Uterus (tissue), 3 donors: ENCODE measurements at regions not wholly inside any gene's neighbourhood (a gene's known extent, or its start where the extent isn't known, plus 50 kb on each side); places are given as distances from the start of the nearest gene placed in this dataset.

Source experiments
- DNase-seq, 2 donors: peaks; one replicate each; pipeline ENCODE4 v3.0.0-alpha.2; 2019 to 2020
- H3K27ac ChIP-seq, 2 donors: fragments of 200-600 bp; sonication (generic); 1 replicate in 1 of 2; 2 replicates in 1 of 2; pipeline ENCODE4 v1.5.1; 2016 to 2018
- H3K27me3 ChIP-seq, 2 donors: fragments of 200-600 bp; sonication (generic); one replicate each; pipeline ENCODE4 v1.5.1; 2018 to 2019; ENCODE audit warnings: control low read depth in 1 of 2
- H3K36me3 ChIP-seq, 2 donors: fragments of 200-600 bp; sonication (generic); one replicate each; pipeline ENCODE4 v1.5.1; 2019; ENCODE audit warnings: control low read depth in 1 of 2
- H3K4me1 ChIP-seq, 2 donors: fragments of 200-600 bp; sonication (generic); one replicate each; pipeline ENCODE4 v1.5.1; 2018 to 2019; ENCODE audit warnings: control low read depth in 1 of 2
- H3K4me3 ChIP-seq, 2 donors: fragments of 200-600 bp; sonication (generic); 1 replicate in 1 of 2; 2 replicates in 1 of 2; pipeline ENCODE4 v1.5.1; 2018 to 2019; ENCODE audit warnings: mild to moderate bottlenecking in 1 of 2
- H3K9me3 ChIP-seq, 2 donors: fragments of 200-600 bp; sonication (generic); one replicate each; pipeline ENCODE4 v1.5.1; 2019; ENCODE audit warnings: control low read depth in 1 of 2
- CTCF ChIP-seq, 4 experiments: fragments of 200-600 bp in 2 of 4; fragments of 450-650 bp in 2 of 4; sonication (generic) in 2 of 4; IDR thresholded peaks; one replicate each; pipeline ENCODE4 v1.5.1; 2016 to 2019; ENCODE audit warnings: antibody characterized with exemption in 4 of 4, mild to moderate bottlenecking in 2 of 4, moderate library complexity in 1 of 4
- POLR2A ChIP-seq, 2 donors: fragments of 450-650 bp; IDR thresholded peaks; one replicate each; pipeline ENCODE4 v1.6.1; 2016; ENCODE audit warnings: antibody characterized with exemption in 2 of 2, mild to moderate bottlenecking in 1 of 2, moderate library complexity in 1 of 2
- intact Hi-C: fragments of 100-400 bp; cut with DNase I; formaldehyde crosslinking; loops from one replicate; pipeline ENCODE4 v1.15.1; 2023; ENCODE audit warnings: low total_unique reads
- donor health status: DM: yes; HTN: yes; CAD: no.

DNA sequence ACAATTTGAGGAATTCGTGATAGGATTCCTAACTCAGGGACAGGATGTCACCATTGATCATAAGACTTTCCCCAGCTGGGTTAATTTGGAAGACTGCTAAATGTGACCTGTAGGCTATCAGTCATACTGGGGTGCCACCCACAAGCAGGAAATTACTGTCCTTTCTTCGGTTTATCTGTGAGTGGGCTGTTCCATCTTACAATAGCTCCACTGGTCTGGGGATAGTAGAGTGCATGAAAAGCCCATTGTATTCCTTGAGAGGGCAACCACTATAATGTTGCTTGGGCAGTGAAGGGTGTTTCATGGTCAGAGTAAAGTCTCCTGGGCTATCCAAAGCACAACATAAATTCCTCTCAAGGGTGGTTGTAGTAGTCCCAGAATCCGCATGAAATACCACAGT lies 1523.0 kb upstream of the B3GALT2 start:
- Histone ChIP-seq H3K4me3 (no peak overlapping the region), H3K27me3 (peaks cover 0 to 3% of the 10 kb centered on the region in 2 donors), H3K4me1 (no peaks in the 10 kb centered on the region), H3K27ac (no peak overlapping the region), H3K9me3 (no peaks in the 10 kb centered on the region), H3K36me3 (no peaks in the 10 kb centered on the region)
- TF ChIP-seq CTCF (IDR thresholded peaks at IDR 0.05) (no peak), POLR2A (IDR thresholded peaks at IDR 0.05) (no peak)
- intact Hi-C loops: no loop called here
- no peak for DNase-seq

DNA sequence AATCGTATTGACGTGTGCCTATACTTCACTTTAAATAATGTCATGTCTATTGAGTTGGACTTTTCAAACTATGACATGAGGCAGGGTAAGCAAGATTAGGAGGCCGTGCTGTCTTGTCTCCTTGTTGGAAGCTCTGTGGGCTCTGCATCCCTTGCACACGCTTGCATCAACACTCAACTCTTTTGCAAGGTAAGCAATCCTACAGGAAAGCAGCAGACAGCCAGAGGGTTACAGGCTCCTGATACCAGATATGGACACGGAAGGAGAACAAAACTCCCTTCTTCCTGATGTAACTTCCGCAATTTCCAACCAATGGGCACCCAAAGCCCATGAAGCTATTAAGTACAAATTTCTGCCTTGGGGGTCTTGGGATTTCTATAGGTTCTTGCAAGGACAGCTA lies 1520.7 kb upstream of the B3GALT2 start:
- no peak for TF ChIP-seq CTCF (IDR thresholded peaks at IDR 0.05)
- no peak for TF ChIP-seq POLR2A (IDR thresholded peaks at IDR 0.05)
- DNase-seq: no peak
- intact Hi-C loops: no loop called here
- H3K36me3 ChIP-seq: no peaks in the 10 kb centered on the region
- H3K4me3 ChIP-seq: no peak overlapping the region
- H3K4me1 ChIP-seq: no peaks in the 10 kb centered on the region
- H3K27ac ChIP-seq: no peak overlapping the region
- no peaks in the 10 kb centered on the region for H3K9me3 ChIP-seq
- H3K27me3 ChIP-seq: peaks cover 0 to 9% of the 10 kb centered on the region in 2 donors

- no peaks in the 10 kb centered on the region for H3K9me3 ChIP-seq
- no peak overlapping the region for H3K4me3 ChIP-seq
- no peaks in the 10 kb centered on the region for H3K36me3 ChIP-seq
- intact Hi-C loops: no loop called here
- TF ChIP-seq CTCF (IDR thresholded peaks at IDR 0.05) (no peak), POLR2A (IDR thresholded peaks at IDR 0.05) (no peak)
- peaks cover 0 to 9% of the 10 kb centered on the region in 2 donors for H3K27me3 ChIP-seq
- no peaks in the 10 kb centered on the region for H3K4me1 ChIP-seq
- H3K27ac ChIP-seq: no peak overlapping the region
- DNase-seq: no peak
These were observed 1518.9 kb upstream of the B3GALT2 start for GRCh38 chr1:194705123-194705854.

GRCh38 chr1:194698908-194699318 lies 1512.5 kb upstream of the B3GALT2 start:
- Histone ChIP-seq H3K27ac (no peak overlapping the region), H3K27me3 (peaks cover 0 to 6% of the 10 kb centered on the region in 2 donors), H3K4me1 (no peaks in the 10 kb centered on the region), H3K4me3 (no peak overlapping the region), H3K9me3 (no peaks in the 10 kb centered on the region), H3K36me3 (no peaks in the 10 kb centered on the region)
- no peak for DNase-seq
- TF ChIP-seq CTCF (IDR thresholded peaks at IDR 0.05): no peak
- no peak for TF ChIP-seq POLR2A (IDR thresholded peaks at IDR 0.05)
- intact Hi-C loops: no loop called here

DNA sequence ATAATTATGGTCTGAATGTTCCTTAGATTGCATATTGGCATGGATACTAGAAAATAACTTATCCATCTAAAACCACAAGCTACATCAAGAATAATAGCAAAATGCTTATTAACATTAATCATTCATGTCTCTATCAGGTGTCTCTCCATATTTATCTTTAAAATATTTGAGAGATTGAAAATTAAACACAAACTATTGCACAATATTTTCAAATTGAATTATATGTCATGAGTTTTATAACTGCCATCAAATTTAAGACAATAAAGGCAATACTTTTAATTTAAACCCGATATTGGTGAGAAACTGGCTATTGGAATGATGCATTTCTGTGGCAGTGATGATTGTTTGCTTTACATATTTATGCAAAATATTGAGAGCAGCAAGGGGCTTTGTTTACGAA lies 1506.8 kb upstream of the B3GALT2 start:
- no peak for TF ChIP-seq POLR2A (IDR thresholded peaks at IDR 0.05)
- no peak for TF ChIP-seq CTCF (IDR thresholded peaks at IDR 0.05)
- no peaks in the 10 kb centered on the region for H3K4me1 ChIP-seq
- no peaks in the 10 kb centered on the region for H3K27me3 ChIP-seq
- intact Hi-C loops: no loop called here
- H3K36me3 ChIP-seq: no peaks in the 10 kb centered on the region
- no peak overlapping the region for H3K4me3 ChIP-seq
- no peak for DNase-seq
- no peak overlapping the region for H3K27ac ChIP-seq
- no peaks in the 10 kb centered on the region for H3K9me3 ChIP-seq
